GM18499 (cell line): ENCODE measurements at regions not wholly inside any gene's neighbourhood (a gene's known extent, or its start where the extent isn't known, plus 50 kb on each side); places are given as distances from the start of the nearest gene placed in this dataset.

Experiments used
- ATAC-seq: cut with Tn5 transposase; IDR thresholded peaks from one replicate; pipeline ENCODE4 v1.9.1; 2021; ENCODE audit warnings: moderate number of reproducible peaks; ENCODE audit not compliant: insufficient read depth, unreplicated experiment

DNA sequence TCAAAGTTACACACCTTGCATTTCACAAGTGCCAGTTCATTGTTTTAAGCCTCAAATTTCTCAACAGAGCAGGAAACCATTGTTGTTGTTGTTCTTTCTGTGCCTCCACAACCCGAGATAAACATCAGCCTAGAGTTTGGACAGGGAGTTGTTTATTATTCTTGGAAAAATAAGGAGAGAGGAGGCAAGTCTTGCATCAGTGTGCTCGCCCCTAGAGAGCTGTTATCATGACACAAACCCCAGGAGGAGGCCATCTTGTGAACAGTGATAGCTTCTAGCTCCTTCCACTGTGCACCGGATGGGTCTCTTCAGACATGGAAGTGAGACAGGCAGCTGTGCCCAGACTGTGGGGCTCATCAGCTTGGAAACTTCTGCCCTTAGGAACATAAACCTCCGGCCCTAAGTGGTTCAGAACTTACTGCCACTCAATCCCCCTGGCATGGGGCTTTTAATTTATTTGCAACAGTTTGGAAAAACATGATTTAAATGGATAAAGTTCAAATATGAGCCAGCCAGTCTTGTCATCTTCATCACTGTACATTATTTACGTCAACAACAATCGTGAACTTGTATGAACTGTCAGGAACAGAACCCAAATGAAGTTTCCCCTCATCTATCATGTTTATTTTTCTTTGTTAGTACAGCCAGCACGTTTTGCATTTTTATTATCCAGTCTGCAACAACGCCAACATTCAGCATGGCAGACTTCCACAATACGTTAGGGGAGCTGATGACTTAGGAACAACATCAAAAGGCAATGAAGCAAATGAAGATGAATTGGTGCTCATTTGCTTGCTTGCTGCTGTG is 181.7 kb upstream of the S1PR3 start:
- ATAC-seq: no peak

DNA sequence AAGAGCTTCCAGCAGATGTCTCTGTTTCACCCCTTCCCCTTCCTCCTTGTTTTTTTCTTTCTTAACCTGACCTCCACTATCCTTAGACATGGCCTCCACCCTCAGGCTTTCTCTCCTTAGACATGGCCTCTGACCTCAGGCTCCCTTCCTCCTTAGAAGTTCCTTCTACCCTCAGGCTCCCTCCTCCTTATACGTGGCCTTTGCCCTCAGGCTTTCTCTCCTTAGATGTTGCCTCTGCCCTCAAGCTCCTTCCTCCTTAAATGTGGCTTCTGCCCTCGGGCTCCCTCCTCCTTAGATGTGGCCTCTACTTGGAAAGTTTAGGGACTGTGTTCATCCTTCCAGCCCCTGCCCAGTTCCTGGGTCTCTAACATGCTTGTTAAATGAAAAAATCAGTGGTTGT is 180.4 kb upstream of the S1PR3 start:
- no peak for ATAC-seq

DNA sequence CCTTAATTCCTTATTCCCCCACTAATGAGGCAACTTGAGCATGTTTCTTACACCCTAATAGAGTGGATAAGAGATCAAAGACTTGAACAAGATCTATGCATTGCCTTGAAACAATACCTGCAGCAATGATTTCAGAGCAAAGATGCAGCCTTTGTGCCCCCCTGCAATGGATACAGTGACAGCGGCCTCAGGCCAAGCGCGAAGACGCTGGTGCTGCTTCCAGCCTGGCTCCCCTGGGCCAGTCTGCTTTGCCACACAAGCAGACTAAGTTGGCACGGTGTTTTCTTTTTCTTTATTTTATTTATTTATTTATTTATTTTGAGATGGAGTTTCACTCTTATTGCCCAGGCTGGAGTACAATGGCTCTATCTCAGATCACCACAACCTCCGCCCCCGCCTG is 179.8 kb upstream of the S1PR3 start:
- no peak for ATAC-seq

DNA sequence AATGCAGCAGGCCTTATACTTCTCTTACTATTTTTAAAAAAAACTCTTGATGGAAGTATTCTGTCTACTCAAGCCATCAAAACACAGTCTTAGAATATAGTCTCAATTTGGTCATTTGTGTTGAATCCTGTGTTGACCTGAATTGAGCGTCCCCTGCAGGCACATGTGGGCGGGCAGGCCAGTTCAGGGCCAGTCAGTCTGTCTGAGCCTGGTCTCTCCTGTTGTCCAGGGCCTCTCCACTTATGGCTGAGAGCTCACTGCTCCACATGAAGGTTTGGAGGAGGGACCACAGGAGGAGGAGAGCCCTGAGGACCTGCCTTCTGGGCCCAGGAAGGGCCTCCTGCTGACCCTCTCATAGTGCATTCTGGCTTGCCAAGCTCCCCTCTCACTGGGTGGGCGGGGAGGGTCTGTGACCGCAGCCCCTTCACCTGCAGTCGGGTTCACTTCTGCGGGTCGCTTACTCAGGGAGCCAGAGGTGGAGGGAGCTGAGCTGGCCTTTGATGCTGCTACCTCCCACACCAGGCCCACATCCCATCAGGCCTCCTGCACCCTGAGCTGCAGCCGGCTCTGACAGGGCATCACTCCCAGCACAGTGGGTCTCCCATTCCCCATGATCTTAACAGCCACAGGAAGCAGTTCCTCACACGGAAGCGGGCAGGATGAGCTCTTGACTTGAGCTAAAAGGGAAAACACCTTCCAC is 178.2 kb upstream of the S1PR3 start:
- no peak for ATAC-seq

DNA sequence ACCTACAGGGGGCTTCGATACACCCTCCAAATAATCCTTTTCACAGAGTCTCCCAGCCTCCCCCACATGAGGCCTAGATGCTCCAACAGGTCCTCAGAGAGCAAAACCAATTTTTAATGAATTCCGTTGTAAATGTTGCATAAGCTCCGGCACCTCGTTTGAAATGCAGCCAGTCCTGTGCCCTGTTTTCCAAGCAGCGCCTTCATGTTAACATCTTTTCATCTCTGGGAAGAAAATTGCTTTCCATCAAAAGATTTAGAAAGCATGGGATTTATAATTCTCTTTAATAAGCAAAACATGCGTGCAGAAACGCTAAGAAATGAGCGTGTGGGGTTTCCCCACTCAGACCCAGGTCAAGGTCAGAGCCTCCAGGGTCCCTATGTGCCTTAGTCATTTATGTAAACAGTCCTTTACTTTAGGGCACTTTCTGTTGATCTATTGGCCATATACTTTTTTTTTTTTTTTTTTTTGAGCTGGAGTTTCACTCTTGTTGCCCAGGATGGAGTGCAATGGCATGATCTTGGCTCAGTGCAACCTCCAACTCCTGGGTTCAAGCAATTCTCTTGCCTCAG is 177.5 kb upstream of the S1PR3 start:
- ATAC-seq: no peak

DNA sequence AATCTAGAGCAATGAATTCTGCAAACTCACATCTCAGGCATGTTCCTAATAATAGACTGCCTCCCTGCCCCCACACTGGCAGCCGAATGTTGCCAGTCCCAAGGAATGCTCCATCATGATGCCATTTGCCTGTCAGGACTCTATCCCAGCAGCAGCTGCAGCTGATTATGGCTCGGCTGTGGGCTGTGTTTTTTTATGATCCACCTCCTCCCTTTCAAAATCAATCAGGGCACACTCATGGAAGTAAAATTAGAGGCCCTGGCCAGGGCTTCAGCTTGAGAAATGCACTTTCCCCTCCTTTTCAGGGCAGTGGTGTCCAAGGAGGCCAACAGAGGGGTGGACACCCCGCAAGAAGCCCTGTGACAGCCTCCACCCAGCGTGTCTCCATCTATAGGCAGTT is 176.7 kb upstream of the S1PR3 start:
- no peak for ATAC-seq

DNA sequence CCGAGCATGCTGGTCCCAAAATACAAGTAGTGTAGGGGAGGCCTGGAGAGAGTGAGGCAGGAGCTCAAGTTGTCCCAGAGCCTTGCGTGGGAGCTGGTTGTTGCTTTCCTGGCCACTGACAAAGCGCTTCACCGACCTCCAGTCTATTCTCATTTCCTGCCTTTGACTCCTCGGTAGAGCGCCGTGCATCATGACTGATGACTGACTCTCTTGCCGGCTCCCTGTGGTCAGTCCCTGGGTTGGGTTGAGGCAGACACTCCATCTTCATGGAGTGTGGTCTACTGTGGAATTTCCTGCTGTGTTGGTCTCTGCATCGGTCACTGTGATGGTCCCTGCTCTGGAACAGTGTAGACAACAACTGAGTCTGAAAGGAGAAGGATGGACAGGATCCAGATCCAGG is 175.1 kb upstream of the S1PR3 start:
- no peak for ATAC-seq

DNA sequence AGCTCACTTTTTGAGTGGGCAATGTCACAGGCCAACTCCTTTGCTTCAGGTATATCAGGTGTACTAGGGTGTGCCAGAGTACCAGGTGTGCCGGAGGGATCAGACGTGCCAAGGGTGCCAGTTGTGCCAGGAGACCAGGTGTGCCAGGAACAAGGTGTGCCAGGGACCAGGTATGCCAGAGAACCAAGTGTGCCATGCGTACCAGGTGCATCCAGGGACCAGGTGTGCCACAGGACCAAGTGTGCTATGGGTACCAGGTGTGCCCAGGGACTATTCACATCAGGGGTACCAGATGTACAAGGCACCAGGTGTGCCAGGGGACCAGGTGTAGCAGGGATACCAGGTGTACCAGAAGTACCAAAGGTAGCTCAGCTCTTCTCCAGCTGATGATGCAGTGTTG is 174.7 kb upstream of the S1PR3 start:
- no peak for ATAC-seq

DNA sequence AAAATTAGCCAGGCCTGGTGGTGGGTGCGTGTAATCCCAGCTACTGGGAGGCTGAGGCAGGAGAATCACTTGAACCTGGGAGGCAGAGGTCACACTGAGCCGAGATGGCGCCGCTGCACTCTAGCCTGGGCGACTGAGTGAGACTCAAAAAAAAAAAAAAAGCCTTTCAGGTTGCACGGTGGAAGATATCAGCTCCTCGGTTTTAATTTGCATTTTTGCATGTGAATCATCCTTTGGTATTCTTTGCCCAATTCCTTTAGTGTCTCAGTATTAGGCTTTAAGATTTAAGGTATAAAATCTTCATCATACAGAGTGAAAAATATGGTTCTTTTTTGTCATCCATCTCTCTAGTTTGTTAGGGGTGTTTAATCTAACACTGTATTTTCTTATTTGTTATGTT is 173.6 kb upstream of the S1PR3 start:
- ATAC-seq: no peak

DNA sequence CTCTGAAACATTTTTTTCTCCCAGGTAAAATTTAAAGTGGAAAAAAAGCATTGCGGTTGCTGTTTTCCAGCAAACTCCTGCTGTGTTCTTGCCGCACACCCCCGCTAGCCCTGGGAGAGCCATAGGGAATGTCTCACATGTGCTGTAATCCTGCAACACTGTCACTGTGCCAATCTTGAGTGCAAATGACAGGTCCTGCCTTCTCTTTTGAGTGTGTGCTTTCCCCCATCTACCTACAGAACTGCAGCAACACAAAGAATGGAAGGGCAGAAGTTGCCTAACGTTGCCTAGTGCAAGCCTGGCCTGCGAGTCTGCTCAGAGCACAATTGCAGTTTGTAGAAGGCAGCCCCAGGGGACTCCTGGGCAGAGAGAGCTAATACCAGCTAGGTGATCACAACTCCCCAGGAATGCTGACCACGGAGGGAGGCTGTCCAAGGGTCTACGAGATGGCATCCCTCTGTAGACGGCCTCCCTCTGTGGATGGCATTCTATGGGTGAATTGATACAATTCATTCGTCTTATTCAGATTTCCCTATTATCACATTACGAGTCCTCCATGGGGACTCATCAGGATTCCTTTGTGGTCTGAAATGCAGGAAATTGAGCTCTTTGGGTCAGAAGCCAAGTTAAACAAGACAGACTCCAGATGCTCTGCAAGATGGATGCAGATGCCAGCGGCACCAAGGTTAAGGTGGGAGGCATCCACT is 172.6 kb upstream of the S1PR3 start:
- ATAC-seq: no peak

DNA sequence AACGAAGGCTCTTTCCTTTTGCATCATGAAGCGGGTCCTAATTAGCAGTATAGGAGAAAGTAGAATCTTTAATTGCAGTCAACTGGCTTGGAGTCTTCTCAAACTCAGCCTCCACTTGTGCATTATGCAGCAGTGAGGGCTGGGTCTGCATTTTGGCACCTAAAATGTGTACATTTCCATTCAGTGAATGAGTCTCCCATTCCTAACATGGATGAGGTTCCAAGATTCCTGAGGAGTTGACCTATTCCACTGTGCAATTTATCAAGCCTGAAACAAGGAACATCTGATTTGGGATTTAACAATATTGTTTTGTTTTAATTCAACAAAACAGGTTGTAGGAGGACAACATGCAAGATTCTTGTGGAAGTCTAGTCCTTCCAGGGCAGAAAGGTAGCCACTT is 171.8 kb upstream of the S1PR3 start:
- ATAC-seq: no peak

DNA sequence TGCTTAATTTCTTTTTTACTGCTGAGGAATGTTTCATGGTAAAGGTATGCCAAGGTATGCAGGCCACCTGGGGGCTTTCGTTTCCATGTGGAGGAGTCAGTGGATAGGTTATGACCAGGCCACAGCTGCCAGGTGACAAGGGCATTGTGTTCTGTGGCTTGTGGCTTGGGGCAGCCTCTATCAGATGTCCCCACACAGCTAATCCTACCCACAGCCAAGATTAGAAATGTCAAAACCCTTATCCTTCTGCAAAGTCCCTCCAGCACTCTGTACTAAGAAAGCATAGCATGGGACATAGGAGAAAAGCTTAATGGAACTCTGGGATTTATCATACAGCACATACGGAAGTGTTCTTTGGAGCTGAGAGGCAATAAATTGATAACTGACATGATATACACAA is 171.2 kb upstream of the S1PR3 start:
- no peak for ATAC-seq

DNA sequence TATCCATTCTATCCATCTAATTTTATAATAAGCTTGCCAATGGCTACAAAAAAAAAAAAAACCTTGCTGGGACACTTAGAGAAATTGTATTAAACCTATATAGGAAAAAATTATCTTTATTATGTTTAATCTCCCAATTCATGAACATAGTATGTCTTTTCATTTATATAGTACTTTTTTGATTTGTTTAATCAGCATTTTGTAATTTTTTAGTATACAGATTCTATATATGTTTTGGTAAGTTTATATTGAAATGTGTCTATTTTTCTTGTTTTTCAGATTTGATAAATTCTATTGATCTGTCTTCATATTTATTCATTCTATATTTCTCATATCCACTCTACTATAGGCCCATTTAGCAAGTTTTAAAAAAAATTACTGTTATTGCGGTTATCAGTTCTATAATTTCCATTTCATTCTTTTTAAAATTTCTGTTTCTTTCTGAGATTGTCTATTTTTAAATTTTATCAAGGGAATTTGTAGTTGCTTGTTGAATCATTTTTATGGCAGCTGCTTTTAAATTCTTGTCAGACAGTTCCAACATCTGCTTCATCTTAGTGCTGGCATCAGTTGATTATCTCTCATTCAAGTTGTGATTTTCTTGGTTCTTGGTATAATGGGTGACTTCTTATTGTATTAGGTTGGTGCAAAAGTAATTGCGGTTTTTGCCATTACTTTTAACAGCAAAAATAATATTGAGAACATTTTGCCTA is 170.1 kb upstream of the S1PR3 start:
- ATAC-seq: no peak

DNA sequence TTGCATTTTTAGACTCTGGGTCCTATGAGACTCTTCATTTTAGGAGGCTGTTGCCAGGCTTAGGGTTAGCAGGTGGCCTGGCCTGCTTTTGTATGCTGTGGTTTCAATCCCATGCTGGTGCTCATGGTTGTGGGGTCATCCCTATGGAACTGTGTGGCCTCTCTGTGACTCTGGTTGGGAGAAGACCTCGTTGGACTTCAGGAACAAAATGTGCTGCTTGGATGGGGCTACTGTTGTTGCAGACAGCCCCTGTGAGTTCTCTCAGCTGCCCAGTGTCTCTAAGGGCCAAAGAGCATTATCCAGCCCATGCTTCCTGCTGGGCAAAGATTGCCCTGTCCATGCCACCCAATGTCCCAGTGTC is 169.5 kb upstream of the S1PR3 start:
- no peak for ATAC-seq

DNA sequence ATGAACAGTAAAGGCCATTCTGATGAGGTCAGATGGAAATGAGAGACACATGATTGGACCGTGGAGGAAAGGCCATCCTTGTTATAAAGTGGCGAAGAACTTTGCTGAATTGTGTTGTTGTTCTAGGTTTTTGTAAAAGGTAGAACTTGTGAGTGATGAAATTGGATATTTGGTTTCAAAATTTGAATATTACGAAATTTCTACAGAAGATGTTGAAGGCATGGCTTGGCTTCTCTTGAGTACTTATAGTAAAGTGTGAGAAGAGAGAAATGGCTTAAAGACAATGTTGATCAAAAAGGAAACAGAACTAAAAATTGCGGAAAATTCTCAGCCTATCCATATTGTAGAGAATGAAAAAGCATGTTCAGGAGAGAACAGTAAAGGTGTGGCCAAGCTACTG is 166.6 kb upstream of the S1PR3 start:
- no peak for ATAC-seq

DNA sequence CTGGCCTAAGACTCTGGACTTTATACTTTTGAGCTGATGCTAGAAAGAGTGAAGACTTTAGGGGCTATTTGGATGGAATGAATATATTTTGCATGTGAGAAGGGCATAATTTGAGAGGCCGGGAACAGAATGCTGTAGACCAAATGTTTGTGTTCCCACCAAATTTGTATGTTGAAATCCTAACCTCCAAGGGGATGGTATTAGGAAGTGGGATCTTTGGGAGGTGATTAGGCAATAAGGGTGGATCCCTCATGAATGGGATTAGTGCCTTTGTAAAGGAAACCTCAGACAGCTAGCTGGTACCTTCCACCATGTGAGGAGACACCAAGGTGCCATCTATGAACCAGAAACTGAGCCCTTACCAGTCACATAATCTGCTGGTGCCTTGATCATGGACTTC is 165.1 kb upstream of the S1PR3 start:
- no peak for ATAC-seq

DNA sequence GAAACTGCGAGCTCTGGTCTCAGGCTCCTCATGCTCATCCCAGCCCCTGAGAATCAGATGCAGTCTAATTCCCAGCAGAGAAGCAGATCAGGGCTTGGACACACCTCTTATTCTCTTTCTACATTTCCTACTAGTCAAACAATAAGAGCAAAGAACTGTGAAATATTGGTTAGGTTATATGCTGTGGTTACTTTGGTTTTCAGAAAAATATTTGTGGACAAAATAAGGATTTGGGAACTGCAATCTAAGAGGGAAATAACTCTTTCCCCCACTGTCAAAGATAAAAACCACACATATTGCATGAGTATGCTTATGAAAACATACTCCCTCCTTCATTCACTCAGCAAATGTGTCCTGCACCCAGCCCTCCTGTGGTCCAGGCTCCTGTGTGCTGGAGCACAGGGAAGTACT is 164.5 kb upstream of the S1PR3 start:
- ATAC-seq: no peak

DNA sequence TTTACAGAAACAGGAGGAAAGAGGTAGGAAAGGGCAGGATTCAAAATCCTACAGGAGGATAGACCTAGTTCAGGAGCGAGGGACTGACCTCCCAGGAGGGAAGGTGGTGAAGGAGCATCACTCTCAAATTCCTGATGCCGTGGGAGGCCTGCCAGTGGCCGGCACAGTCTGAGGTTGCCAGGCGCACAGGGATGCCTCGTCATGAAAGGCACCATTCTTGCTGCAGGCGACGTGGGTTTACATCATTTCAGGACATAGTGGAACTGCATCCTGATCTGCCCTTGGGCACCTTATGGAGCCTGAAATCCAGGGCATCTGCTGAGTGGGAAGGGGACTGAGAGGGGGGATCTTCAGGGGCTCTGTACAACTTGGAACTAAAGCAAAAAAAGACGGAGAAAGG is 163.2 kb upstream of the S1PR3 start:
- ATAC-seq: no peak

DNA sequence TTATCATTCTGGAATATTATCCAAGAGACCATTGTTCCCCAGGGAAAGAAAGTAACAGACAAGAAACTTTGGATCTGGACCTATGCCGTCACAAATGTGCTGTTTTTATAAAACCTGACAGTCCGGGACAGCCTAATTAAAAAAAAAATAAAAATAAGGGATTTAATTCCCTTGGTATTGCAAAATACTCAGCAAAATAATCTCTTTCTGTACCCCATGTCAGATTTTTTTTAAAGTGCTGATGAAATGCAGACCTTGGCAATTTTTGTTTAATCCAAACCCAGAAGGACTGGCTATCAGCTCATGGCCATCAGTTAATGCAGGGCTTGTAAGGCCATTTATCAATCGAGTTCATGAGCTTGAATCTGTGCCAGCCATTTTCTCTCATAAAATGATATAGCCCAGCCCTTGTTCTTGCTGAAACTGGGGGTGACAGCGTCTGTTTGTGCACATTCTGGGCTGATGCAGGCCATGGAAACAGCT is 162.7 kb upstream of the S1PR3 start:
- no peak for ATAC-seq

DNA sequence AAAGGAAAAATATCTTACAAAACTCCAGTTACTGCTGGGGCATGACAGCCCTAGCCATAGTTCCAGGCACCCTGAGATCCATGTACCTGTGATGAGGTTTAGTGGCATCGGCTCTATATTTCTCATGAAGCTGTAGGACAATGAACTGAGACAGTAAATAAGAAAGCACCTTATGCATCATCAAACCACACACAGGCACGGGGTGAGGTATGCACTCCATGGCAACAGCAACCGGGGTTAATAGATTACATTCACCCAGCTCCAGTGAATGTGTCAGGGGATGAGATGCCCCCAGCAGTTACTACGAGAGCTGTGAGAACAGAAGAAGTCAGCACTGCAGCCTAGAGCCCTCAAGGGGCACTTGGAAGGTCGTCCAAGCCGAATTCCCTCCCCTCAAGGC is 162.0 kb upstream of the S1PR3 start:
- ATAC-seq: no peak
